Gastroesophageal sphincter (tissue), 3 donors: ENCODE measurements at regions not wholly inside any gene's neighbourhood (a gene's known extent, or its start where the extent isn't known, plus 50 kb on each side); places are given as distances from the start of the nearest gene placed in this dataset.

Experiments used
- CTCF ChIP-seq, 4 experiments: fragments of 200-600 bp in 2 of 4; fragments of 450-650 bp in 2 of 4; sonication (generic) in 1 of 4; IDR thresholded peaks; one replicate each; pipeline ENCODE4 v1.5.1; 2017 to 2019; ENCODE audit warnings: antibody characterized with exemption in 4 of 4, mild to moderate bottlenecking in 2 of 4, moderate library complexity in 2 of 4
- EP300 ChIP-seq: sonication (generic); formaldehyde crosslinking; IDR thresholded peaks from one replicate; pipeline ENCODE4 v1.6.1; 2017; ENCODE audit warnings: antibody characterized with exemption, mild to moderate bottlenecking

GRCh38 chr4:57475424-57475823, 365.2 kb upstream of the IGFBP7 start:
- TF ChIP-seq CTCF (IDR thresholded peaks at IDR 0.05) (no peak), EP300 (no peak)
